ENCODE measurements at regions not wholly inside any gene's neighbourhood (a gene's known extent, or its start where the extent isn't known, plus 50 kb on each side); places are given as distances from the start of the nearest gene placed in this dataset.

DNA sequence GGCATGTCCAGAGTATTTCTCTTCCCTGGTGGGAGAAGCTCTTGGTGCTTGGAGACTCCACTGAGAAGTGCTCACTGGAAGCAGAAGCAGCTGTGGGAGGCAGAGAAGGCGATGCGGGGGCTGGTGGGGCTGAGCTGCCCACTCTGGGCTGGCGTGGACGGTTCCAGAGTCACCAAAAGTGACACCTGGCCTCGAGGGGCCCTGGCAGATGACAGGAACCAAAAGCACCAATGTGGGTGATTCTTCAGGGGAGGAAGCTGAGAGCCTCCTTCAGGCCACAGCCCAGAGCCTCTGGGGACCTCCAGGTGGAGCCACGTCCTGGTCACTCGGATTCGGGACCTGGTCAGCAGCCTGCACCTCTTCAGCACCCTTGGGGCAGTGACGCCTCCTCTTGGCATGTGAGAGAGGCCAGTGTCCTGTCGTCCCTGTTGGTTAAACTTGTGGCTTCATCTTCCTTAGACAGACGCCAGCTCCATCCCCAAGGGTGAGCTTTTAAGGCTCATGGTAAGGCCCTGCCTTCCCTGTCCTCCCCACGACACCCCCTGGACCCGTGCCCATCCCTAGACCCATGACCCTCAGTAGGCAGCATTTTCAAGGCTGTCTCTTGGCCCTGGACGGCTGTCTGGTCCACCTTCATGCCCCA lies 78.7 kb upstream of the IRX4 start:
- H3K4me1 Mint-ChIP-seq (ENCODE audit: unreplicated experiment): no peaks in the 10 kb centered on the region

GRCh38 chr5:1960595-1961303 lies 78.0 kb upstream of the IRX4 start:
- TF ChIP-seq, protein P1, sequence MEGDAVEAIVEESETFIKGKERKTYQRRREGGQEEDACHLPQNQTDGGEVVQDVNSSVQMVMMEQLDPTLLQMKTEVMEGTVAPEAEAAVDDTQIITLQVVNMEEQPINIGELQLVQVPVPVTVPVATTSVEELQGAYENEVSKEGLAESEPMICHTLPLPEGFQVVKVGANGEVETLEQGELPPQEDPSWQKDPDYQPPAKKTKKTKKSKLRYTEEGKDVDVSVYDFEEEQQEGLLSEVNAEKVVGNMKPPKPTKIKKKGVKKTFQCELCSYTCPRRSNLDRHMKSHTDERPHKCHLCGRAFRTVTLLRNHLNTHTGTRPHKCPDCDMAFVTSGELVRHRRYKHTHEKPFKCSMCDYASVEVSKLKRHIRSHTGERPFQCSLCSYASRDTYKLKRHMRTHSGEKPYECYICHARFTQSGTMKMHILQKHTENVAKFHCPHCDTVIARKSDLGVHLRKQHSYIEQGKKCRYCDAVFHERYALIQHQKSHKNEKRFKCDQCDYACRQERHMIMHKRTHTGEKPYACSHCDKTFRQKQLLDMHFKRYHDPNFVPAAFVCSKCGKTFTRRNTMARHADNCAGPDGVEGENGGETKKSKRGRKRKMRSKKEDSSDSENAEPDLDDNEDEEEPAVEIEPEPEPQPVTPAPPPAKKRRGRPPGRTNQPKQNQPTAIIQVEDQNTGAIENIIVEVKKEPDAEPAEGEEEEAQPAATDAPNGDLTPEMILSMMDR (IDR thresholded peaks at IDR 0.05): no peak
- H3K4me1 Mint-ChIP-seq (ENCODE audit: unreplicated experiment): no peaks in the 10 kb centered on the region
- no peaks in the 10 kb centered on the region for H3K36me3 Mint-ChIP-seq (ENCODE audit: unreplicated experiment)
- no peak overlapping the region for H3K27ac Mint-ChIP-seq (ENCODE audit: unreplicated experiment)
- no peak overlapping the region for H3K4me3 Mint-ChIP-seq (ENCODE audit: unreplicated experiment)
- H3K9me3 Mint-ChIP-seq (ENCODE audit: unreplicated experiment): peaks cover 5% of the 10 kb centered on the region
- no peaks in the 10 kb centered on the region for H3K27me3 Mint-ChIP-seq (ENCODE audit: unreplicated experiment)
- DNase-seq (ENCODE audit: extremely low spot score, unreplicated experiment): no peak

More for the DNA sequence above, 78.7 kb upstream of the IRX4 start:
- DNase-seq (ENCODE audit: extremely low spot score, unreplicated experiment): peak; percentile 80
- no peak overlapping the region for H3K27ac Mint-ChIP-seq (ENCODE audit: unreplicated experiment)
- TF ChIP-seq, protein P1 (IDR thresholded peaks at IDR 0.05): no peak
- H3K27me3 Mint-ChIP-seq (ENCODE audit: unreplicated experiment): no peaks in the 10 kb centered on the region
- no peak overlapping the region for H3K4me3 Mint-ChIP-seq (ENCODE audit: unreplicated experiment)
- H3K9me3 Mint-ChIP-seq (ENCODE audit: unreplicated experiment): peaks cover 5% of the 10 kb centered on the region
- no peaks in the 10 kb centered on the region for H3K36me3 Mint-ChIP-seq (ENCODE audit: unreplicated experiment)

GRCh38 chr5:1959725-1960581 lies 77.2 kb upstream of the IRX4 start:
- H3K4me1 Mint-ChIP-seq (ENCODE audit: unreplicated experiment): no peaks in the 10 kb centered on the region
- TF ChIP-seq, protein P1 (IDR thresholded peaks at IDR 0.05): no peak
- no peak overlapping the region for H3K27ac Mint-ChIP-seq (ENCODE audit: unreplicated experiment)
- no peaks in the 10 kb centered on the region for H3K36me3 Mint-ChIP-seq (ENCODE audit: unreplicated experiment)
- H3K9me3 Mint-ChIP-seq (ENCODE audit: unreplicated experiment): peaks cover 5% of the 10 kb centered on the region
- no peaks in the 10 kb centered on the region for H3K27me3 Mint-ChIP-seq (ENCODE audit: unreplicated experiment)
- peak; percentile 81 for DNase-seq (ENCODE audit: extremely low spot score, unreplicated experiment)
- H3K4me3 Mint-ChIP-seq (ENCODE audit: unreplicated experiment): no peak overlapping the region

DNA sequence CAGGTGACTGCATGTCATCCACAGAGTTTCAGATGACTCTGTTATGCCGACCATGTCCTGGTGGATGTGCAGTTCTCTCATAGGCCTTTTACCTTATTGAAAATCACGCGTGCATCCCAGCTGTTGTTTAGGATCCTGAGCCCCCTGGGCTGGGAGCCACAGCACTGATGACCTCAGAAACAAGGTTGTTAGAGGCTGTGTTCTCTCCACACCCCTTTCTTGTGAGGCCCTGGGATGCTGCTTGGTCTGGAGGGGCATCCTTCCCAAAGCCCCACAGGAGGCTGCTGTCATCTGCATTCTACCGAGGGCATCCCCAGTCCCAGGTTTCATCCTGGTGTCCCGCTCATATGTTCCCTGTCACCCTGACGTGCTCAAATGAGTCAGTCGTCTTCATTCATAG lies 76.5 kb upstream of the IRX4 start:
- H3K9me3 Mint-ChIP-seq (ENCODE audit: unreplicated experiment): peaks cover 5% of the 10 kb centered on the region
- H3K4me3 Mint-ChIP-seq (ENCODE audit: unreplicated experiment): no peak overlapping the region
- no peaks in the 10 kb centered on the region for H3K36me3 Mint-ChIP-seq (ENCODE audit: unreplicated experiment)
- no peaks in the 10 kb centered on the region for H3K4me1 Mint-ChIP-seq (ENCODE audit: unreplicated experiment)
- no peak overlapping the region for H3K27ac Mint-ChIP-seq (ENCODE audit: unreplicated experiment)
- peak; percentile 54 for DNase-seq (ENCODE audit: extremely low spot score, unreplicated experiment)
- H3K27me3 Mint-ChIP-seq (ENCODE audit: unreplicated experiment): no peaks in the 10 kb centered on the region
- TF ChIP-seq, protein P1 (IDR thresholded peaks at IDR 0.05): no peak
